Pancreas (tissue), 10 donors: ENCODE measurements at regions not wholly inside any gene's neighbourhood (a gene's known extent, or its start where the extent isn't known, plus 50 kb on each side); places are given as distances from the start of the nearest gene placed in this dataset.

Source experiments
- ATAC-seq, 4 donors: fragments of 200-7000 bp; cut with Tn5 transposase; one replicate each; pipeline versions ENCODE4 v1.8.0 to v1.9.1; 2020; ENCODE audit warnings: mild to moderate bottlenecking in 4 of 4, moderate library complexity in 4 of 4
- DNase-seq, 6 donors: peaks; one replicate each; pipeline ENCODE4 v3.0.0-alpha.2; 2020
- FAIRE-seq: peaks from 2 replicates; lab custom pipeline; 2012; peaks lifted over from hg19 to GRCh38; lab: Jason Lieb, UNC
- H3K27ac ChIP-seq, 4 donors: fragments of 200-600 bp; sonication (generic); 1 replicate in 3 of 4; 2 replicates in 1 of 4; pipeline versions ENCODE4 v1.5.0 to v1.8.0; 2020
- H3K27me3 ChIP-seq, 4 donors: fragments of 200-600 bp; one replicate each; pipeline ENCODE4 v1.8.0; 2021
- H3K36me3 ChIP-seq, 3 donors: fragments of 200-600 bp; sonication (generic) in 1 of 3; one replicate each; pipeline versions ENCODE4 v1.5.0 to v1.8.0; 2020 to 2021
- H3K4me1 ChIP-seq, 3 donors: fragments of 200-600 bp; one replicate each; pipeline ENCODE4 v1.8.0; 2021
- H3K4me3 ChIP-seq, 4 donors: fragments of 200-600 bp; sonication (generic) in 2 of 4; one replicate each; pipeline versions ENCODE4 v1.5.0 to v1.8.0; 2020 to 2021
- H3K9me3 ChIP-seq, 4 donors: fragments of 200-600 bp; one replicate each; pipeline ENCODE4 v1.8.0; 2021
- WGBS, 2 donors: extraction: QIAGEN DNeasy Blood & Tissue Kit; methylation state at CpG; one replicate each; pipeline ENCODE4 v1.1.7; 2013; 5-methylcytosine and 5-hydroxymethylcytosine counted together
- intact Hi-C, 3 donors: fragments of 100-400 bp; cut with DNase I; formaldehyde crosslinking; loops; one replicate each; pipeline versions ENCODE4 v1.11.1 to v1.14.2; 2022
- TF ChIP-seq, protein P1 (sequence below), 4 donors: fragments of 200-600 bp; sonication (generic) in 3 of 4; IDR thresholded peaks; one replicate each; pipeline versions ENCODE4 v1.5.0 to v1.8.0; 2021; ENCODE audit warnings: antibody characterized with exemption in 4 of 4
- donor health status: healthy with polysubstance abuse.
- donor health status: DM: no; HTN: no; CAD: no; lungs with moderate emphysema.
- donor health status: DM: no; HTN: no; CAD: no.
- donor health status: control.
- donor health status: control.
- donor health status: Bipolar disorder and iron deficiency.
- donor health status: DM: yes; HTN: yes; CAD: no.
- donor health status: DM: no; HTN: no; CAD: no.
- donor health status: DM: no; HTN: no; CAD: no.
- donor health status: DM: yes; HTN: yes; CAD: no.

DNA sequence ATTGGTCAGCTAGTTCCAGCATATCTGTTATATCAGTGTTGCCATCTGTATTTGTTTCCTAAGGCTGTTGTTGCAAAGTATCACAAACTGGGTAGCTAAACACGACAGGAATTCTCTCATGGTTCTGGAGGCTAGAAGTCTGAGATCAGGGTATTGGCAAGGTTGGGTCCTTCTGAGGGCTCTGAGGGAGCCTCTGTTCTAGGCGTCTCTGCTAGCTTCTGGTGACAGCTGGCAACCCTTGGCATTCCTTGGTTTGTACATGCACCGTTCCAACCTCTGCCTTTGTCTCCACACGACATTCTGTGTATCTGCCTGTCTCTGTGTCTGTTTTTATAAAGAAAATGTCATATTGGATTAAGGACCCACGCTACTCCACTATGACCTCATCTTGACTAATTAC is 219.9 kb upstream of the NLRP1 start:
- Histone ChIP-seq H3K27me3 (no peaks in the 10 kb centered on the region), H3K4me3 (no peak overlapping the region), H3K9me3 (peaks cover 0 to 3% (median 0%) of the 10 kb centered on the region in 4 donors), H3K36me3 (no peaks in the 10 kb centered on the region), H3K27ac (no peak overlapping the region), H3K4me1 (no peaks in the 10 kb centered on the region)
- intact Hi-C loops, result no loop called here
- FAIRE-seq, result no peak
- ATAC-seq, result no peak
- DNase-seq, result no peak
- 46 to 60% methylated on average over 5 of the region's 5 CpGs for WGBS, 2 donors
- TF ChIP-seq, protein P1, sequence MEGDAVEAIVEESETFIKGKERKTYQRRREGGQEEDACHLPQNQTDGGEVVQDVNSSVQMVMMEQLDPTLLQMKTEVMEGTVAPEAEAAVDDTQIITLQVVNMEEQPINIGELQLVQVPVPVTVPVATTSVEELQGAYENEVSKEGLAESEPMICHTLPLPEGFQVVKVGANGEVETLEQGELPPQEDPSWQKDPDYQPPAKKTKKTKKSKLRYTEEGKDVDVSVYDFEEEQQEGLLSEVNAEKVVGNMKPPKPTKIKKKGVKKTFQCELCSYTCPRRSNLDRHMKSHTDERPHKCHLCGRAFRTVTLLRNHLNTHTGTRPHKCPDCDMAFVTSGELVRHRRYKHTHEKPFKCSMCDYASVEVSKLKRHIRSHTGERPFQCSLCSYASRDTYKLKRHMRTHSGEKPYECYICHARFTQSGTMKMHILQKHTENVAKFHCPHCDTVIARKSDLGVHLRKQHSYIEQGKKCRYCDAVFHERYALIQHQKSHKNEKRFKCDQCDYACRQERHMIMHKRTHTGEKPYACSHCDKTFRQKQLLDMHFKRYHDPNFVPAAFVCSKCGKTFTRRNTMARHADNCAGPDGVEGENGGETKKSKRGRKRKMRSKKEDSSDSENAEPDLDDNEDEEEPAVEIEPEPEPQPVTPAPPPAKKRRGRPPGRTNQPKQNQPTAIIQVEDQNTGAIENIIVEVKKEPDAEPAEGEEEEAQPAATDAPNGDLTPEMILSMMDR (IDR thresholded peaks at IDR 0.05), result no peak

DNA sequence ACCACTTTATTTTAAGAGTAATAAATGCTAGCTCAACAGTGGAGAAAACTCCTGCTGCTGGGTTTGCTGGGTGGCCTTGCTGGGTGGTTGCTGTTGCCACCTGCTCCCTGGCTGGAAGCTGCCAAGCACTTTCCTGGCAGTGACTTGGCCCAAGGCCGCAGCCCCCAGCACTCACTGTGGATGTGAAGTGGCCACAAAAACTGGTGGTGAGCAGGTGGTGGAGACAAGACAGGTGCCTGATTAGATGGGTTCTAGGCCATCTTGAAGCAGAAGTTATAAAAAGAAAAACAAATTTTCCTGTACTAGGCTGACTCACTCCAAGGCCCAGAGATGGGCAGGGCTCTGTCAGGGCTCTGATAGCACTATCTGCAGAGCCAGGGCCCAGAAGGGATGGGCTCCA is 224.7 kb upstream of the NLRP1 start:
- 67 to 92% methylated on average over 1 of the region's 1 CpG for WGBS, 2 donors
- Histone ChIP-seq H3K4me1 (no peaks in the 10 kb centered on the region), H3K27ac (no peak overlapping the region), H3K9me3 (peaks cover 0 to 3% (median 0%) of the 10 kb centered on the region in 4 donors), H3K27me3 (no peaks in the 10 kb centered on the region), H3K4me3 (no peak overlapping the region), H3K36me3 (no peaks in the 10 kb centered on the region)
- TF ChIP-seq, protein P1 (IDR thresholded peaks at IDR 0.05), result no peak
- no peak for DNase-seq
- ATAC-seq, result no peak
- intact Hi-C loops, result no loop called here
- no peak for FAIRE-seq

DNA sequence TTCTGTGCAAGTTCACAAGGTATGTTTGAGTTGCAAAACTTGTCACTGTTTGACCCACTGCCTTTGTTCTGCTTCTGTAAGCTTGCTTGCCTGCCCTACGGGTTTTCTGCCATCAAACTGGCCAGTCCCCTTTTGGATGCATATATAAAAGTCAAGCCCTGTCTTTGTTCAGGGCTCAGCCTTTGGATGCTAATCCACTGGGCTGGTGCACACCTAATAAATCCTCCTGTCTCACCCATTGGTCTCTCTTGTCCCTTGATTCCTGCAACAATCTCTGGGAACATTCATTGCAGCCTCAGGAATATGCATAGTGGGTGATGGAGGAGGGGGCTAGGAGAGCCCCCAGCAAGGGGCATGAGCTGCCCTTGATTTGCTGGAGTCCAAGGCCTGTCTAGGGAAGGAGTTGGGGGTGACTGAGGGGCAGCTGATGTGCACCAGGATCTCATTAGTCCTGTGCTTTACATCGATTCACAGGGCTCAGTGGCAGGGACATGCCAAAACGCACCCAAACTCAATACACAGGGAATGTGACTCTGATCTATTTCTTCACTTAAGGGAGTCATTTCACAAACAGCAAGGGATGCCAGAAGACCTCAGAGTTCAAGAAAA is 225.4 kb upstream of the NLRP1 start:
- 57 to 63% methylated on average over 3 of the region's 3 CpGs for WGBS, 2 donors
- TF ChIP-seq, protein P1 (IDR thresholded peaks at IDR 0.05), result no peak
- H3K4me3 ChIP-seq, result no peak overlapping the region
- no peaks in the 10 kb centered on the region for H3K27me3 ChIP-seq
- no peak for DNase-seq
- peaks cover 0 to 3% (median 0%) of the 10 kb centered on the region in 4 donors for H3K9me3 ChIP-seq
- FAIRE-seq, result no peak
- no peak overlapping the region for H3K27ac ChIP-seq
- intact Hi-C loops, result no loop called here
- H3K36me3 ChIP-seq, result no peaks in the 10 kb centered on the region
- no peak for ATAC-seq
- H3K4me1 ChIP-seq, result no peaks in the 10 kb centered on the region

DNA sequence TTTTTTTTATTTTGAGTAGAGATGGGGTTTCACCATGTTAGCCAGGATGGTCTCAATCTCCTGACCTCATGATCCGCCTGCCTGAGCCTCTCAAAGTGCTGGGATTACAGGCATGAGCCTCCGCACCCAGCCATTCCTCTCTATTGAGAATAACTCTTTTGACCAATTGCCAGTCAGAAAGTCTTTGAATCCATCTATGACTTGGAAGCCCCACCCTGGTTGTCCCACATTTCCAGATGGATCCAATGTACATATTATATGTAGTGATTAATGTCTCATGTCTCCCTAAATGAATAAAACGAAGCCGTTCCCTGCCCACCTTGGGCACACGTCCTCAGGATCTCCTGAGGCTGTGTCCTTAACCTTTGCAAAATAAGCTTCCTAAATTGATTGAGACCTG is 228.3 kb upstream of the NLRP1 start:
- Histone ChIP-seq H3K9me3 (peaks cover 0 to 3% (median 0%) of the 10 kb centered on the region in 4 donors), H3K27me3 (no peaks in the 10 kb centered on the region), H3K4me1 (no peaks in the 10 kb centered on the region), H3K36me3 (no peaks in the 10 kb centered on the region), H3K27ac (no peak overlapping the region), H3K4me3 (no peak overlapping the region)
- WGBS, 2 donors, result 48% methylated on average over 5 of the region's 5 CpGs
- ATAC-seq (no peak), DNase-seq (no peak), FAIRE-seq (no peak)
- TF ChIP-seq, protein P1 (IDR thresholded peaks at IDR 0.05), result no peak
- intact Hi-C loops, result no loop called here

DNA sequence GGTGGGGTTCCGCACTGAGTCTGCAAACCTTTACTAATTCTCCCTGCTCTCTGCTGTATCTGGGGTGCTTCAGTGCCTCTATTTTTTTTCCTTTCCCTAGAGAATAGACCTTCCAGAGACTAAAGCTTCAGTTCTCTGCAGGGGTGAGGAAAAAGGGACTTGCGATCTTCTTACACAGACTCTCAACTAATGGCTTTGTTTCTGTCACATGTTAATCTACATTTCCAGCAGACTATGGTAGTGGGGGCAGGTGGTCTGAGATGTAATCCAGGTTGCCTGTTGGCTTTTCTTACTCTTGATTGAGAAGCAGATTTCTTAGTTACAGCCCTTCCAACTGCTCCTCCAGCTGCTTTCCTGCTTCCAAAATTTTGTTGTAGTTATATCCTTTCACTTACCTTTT is 229.0 kb upstream of the NLRP1 start:
- DNase-seq, result no peak
- no peaks in the 10 kb centered on the region for H3K27me3 ChIP-seq
- no peak for FAIRE-seq
- no peak for ATAC-seq
- TF ChIP-seq, protein P1 (IDR thresholded peaks at IDR 0.05), result no peak
- H3K4me3 ChIP-seq, result no peak overlapping the region
- H3K36me3 ChIP-seq, result no peaks in the 10 kb centered on the region
- no peak overlapping the region for H3K27ac ChIP-seq
- 56 to 62% methylated on average over 2 of the region's 2 CpGs for WGBS, 2 donors
- no peaks in the 10 kb centered on the region for H3K4me1 ChIP-seq
- H3K9me3 ChIP-seq, result peaks cover 0 to 3% (median 0%) of the 10 kb centered on the region in 4 donors
- intact Hi-C loops, result no loop called here
